ENCODE measurements at regions not wholly inside any gene's neighbourhood (a gene's known extent, or its start where the extent isn't known, plus 50 kb on each side); places are given as distances from the start of the nearest gene placed in this dataset.

DNA sequence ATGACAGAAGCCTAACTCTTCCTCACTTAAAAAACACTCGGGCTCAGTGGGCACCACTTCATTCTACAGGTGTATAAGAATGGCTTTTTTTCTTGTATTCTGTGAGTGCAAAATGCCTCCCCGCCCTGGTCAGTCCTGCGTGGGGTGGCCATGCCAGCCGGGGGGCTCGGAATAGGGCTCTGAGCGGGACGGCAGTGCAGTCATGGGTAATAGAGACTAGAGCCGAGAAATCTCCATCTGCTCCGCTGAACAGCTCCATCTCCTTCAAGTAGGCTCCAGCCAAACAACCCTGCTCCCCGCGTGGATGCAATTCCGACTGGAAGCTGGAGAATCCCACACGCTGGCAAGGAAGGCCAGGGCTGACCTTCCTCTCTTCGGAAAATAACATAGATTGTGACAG lies 317.0 kb upstream of the IRX4 start:
- no peak for DNase-seq

DNA sequence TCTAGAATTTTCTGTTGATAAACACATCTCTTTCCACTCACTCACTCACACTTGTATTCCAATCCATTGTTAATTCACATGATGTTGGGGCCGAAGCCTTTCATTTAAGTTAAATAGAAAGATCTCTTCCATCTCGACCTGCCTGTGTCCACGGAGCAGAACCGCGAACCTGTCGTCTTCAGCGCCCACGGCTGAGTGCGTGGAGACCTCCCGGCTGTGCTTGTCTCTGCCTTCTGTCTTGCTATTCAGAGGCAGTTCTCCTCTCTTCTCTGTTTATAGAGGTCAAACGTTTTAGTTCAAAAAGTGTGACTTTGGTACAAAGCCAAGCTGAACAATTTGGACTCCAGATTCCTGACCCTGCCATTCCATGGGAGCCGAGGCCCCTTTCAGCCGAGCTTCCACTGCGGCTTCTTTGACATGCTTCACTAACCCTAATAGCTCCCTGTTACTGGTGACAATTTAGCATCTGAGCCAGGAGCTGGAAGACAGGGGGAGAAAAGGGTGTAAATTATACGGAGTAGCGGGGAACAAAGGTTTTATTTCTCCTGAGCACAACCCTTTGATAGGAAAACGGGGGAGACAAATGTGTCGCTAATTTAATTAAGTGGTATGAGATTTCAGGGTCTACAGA lies 314.4 kb upstream of the IRX4 start:
- DNase-seq: no peak

DNA sequence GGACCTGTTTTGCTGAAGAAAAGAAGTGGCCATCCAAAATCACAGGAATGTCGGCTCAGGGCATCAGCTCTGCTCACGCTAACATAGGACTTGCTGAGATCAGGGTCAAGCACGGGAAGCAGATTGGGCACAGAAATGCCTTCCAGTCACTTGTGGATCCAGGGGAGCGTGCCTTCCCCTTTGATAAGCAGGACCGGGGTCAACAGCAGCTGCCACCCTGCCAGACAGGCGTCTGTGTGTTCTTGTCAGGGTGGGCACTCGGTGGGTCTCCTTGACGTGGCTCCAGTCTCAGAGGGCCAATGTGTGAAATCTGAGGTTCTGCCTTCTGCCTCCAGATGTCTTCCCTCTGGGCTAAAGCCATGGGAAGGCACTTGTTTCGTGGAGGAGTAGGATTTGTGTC lies 313.7 kb upstream of the IRX4 start:
- DNase-seq: no peak

DNA sequence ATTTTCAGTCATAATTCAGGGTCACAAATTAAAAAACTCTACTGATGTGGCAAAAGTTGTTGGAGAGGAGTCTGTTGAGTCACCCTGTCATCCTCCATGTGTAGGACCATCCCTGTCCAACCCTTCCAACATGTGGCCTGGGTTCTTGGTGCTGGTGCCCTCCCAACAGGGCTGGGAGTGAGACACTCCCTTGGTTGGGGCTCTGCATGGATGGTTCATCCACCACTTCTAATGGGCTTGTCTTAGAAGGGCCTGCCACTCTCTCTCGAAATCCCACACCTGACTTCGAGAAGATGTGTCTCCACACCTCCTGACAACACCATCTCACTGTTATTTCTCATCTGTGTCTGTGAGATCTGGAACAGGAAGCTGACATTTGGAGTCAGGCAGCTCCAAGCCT lies 312.2 kb upstream of the IRX4 start:
- DNase-seq: no peak

DNA sequence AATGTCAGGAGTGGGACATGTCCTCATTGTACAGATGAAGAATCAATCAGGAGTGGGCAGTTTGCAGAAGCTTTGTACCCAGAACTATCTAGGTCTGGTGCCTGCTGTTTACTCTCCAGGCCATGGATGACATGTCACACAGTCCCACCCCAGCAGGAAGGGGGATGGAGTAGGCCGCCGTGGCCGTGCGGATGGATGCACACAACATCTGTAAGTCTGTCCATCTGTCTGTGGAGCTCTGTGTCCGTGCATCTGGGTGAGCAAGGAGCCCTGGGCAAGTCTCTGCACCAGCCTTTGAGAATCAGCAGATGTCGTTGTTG lies 311.5 kb upstream of the IRX4 start:
- no peak for DNase-seq

DNA sequence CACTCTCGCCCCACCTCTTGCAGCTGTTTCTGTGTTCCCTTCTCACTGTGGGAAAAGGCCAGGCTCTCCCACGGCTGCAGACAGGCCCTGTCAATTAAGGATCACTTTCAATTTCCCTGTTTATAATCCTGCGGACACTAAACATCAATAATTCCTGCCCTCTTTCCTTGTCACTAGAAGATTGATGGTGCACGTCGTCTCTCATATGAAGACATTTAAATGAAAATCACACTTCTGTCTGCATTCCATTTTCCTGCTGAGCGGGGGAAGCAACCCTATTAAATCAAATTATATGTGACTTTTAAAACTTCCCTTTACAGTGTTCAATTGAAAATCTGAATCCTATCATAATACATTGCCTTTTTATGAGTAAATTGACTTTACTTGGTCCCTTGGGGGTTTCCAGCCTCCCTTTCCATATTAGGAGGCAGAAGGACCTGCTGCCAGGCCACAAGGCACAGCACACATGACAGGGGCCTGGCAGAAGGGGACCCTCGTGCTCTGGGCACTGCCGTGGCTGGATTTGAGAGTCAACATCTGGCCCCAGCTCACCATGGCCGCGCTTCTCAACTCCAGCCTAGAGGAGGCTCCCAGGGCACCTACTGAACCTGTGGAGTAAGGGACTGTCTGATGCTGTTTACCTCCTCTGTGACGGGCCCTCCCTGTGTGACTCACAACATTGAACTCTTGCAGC lies 311.0 kb upstream of the IRX4 start:
- no peak for DNase-seq

DNA sequence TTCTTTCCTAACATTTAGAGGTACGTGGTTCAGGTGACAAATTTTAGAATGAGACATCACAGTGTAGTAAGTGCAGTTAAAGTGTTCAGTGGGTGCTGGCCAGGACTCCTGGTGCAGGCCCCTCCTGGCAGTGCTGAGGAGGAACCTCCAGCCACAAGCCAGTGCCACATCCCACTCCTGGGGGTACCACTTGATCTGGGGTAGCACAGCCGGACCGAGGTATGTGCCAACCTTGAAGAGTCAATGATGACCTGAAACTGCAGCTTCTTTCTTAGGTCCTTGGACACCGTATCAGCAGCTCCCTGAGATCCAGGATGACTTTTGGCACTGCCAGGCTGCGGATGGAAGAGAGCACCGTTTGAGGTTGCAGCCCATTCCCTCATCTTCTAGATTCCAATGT lies 310.4 kb upstream of the IRX4 start:
- no peak for DNase-seq

DNA sequence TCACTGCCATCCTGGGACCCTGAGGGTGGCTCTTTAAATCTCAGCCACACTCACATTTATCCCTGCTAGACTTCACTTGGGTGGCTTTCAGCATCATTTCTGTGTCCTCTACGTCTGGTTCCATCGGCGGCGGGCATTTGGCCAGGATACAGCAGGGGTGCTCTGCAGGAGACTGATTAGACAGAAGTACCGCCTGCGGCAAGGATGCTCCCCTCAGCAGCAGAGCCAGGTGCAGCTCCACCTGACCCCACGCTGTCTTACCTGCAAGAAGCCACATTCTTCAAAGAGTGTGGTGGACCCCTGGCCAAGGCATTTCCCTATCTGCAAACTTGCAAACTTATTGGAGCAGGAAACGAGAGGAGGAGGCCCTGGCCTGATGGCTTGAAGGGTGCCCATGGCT lies 309.8 kb upstream of the IRX4 start:
- DNase-seq: no peak

DNA sequence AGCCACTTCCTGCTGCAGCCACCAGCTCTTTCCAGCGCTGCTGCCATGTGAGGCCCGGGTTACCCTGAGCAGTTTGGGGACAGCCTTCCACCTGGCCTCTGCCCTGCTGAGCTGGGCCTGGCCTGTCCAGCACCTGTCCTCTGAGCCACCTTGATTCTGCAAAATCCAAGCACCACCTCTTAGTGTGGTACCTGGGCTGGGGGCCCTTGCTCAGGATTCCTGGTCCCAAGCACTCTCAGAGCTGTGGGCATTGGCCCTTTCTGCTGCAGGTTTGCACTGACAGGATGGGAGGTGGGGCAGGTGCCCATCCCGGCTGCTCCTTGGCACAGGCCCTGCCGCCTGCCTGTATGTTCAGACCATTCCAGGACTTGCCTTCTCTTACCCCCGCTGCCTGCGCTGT lies 309.2 kb upstream of the IRX4 start:
- no peak for DNase-seq

DNA sequence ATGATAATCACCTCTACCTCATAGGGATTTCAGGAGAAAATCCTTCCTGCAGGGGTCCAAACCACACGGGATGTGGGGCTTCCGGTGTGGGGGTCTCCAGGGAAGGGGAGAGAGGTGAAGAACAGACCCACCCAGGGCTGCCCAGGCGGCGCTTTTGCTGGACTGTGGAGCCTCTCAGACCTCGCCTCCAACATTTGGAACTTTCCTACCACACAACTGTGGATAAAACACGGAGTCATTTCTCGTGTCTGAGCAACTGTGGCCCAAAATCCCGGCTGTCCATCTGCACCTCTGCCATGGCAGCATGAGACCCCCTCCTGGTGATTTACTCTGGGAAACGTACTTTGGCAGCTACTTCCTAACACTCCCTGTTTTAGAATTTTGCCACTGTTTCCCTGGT lies 307.8 kb upstream of the IRX4 start:
- DNase-seq: no peak

DNA sequence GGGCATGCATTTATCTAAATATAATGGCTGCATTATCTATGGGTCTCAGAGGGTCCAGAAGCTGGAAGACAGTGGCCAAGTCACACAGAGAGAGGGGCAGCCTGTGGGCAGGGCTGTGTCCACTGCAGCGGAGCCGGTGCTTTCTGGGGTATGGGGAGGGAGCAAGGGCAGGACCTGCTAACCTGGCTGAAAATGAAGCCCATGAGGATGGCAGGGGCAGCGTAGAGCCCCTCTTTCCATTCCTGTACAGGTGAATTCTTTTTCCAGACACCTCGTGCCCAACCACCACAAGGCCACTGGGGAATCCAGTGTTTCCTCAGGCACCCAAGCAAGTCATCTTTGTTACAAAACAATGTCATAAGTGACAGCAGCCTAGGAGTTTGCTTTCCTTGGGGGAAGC lies 305.9 kb upstream of the IRX4 start:
- DNase-seq: no peak

DNA sequence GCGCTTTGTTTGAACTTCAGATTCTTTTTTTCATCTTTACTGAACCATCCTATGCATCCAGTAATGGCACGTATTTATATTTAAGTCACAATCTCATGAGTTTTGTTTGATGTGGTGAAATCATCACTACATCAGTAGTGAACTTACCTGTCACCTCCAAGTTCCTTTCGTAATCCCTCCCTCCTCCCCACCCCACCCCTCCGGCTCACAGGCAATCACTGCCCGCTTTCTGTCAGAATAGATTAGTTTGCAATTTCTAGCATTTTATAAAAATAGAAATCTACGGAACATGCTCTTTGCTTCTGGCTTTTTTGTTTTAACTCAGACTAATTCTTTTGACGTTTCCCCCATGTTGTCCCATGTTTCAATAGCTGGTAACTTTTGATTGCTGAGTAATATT lies 305.4 kb upstream of the IRX4 start:
- DNase-seq: no peak

DNA sequence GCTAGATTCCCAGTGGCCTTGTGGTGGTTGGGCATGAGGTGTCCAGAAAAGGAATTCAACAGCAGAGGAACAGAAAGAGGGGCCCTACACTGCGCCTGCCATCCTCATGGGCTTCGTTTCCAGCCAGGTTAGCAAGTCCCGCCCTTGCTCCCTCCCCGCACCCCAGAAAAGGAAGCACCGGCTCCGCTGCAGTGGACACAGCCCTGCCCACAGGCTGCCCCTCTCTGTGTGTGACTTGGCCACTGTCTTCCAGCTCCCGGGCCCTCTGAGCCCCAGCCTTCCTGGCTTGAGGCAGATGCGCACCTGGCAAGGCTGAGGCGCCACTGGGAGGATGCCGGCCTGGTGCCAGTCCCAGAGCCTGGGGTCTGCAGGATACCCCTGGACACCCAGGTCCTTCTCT lies 305.0 kb upstream of the IRX4 start:
- DNase-seq: no peak

DNA sequence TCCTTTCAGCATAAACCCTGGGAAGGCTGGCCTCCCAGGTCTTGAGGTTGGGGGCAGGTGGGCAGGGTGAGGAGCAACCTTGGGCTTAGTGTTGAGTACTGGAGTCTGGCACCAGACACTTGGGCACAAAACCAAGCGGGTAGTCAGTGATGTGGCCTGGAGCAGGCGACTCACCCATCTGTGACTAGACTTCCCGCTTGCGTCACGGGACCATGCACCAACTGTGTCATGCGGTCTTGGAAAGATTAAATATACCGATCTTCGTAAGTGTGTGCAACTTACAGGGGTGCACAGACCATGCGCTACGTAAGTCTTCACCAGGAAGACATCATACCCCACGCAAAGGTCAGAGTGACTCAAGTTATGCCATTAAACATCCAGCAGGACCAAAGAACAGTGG lies 304.4 kb upstream of the IRX4 start:
- no peak for DNase-seq

DNA sequence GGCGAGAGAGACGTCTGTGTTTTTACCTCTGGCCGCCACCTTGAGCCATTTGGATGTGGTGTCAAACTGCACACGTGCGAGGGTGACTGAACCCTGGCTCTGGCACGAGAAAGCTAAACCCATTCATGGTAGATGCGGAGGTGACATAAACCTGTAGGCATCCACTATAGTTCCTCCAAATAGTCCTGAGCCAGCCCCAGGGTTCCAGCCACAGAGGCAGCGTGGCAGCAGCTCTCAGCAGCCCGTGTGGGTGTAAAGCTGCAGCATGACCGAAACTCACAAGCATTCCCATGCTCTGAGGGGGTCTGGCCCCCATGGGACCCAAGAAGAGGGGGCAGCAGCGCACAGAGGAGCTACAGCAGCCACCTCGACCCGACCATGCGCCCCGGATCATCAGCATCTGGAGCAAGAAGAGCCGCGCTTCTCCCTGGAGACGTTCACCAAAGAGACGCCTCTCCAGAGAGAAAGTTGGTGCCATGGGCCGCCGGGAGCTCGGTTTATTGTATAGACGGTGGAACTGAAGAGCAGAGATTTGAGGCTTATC lies 303.8 kb upstream of the IRX4 start:
- DNase-seq: no peak

DNA sequence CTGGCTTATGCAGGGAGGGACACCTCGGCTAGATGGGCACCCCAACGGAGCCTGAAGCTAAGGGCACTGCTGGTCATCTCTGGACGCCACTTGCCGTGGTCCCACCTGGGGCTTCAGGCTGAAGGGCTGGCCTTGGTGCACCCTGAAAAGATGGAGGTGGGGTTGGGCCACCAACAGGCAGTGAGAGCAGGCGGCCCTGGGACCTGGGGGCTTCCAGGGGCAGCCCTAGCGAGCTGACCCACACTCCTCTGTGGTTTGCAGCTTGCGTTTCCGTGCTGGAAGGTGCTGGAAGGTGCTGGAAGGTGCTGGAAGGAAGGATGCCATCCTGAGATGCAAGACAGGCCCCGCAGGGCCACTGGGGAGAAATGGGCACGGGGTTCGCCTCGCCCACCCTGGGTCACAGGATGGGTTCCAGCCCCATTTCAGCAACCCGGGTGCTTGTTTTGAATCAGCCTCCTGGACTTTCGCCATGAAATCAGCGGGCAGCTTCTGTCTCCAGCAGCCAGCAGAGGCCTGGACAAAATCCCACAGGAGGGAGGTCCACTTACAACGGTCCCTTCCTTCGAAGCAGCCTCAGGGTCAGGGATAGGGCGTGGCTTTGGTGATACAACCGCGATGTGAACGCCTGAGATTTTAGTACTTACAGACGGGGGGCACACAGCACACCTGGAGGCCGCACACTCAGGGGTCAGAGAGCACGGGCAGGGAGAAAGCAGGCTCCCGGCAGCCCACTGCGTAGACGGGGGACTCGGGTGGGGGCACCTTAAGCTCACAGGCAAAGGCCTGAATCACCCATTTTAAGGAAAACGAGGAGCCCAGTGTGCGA lies 303.1 kb upstream of the IRX4 start:
- DNase-seq: no peak

DNA sequence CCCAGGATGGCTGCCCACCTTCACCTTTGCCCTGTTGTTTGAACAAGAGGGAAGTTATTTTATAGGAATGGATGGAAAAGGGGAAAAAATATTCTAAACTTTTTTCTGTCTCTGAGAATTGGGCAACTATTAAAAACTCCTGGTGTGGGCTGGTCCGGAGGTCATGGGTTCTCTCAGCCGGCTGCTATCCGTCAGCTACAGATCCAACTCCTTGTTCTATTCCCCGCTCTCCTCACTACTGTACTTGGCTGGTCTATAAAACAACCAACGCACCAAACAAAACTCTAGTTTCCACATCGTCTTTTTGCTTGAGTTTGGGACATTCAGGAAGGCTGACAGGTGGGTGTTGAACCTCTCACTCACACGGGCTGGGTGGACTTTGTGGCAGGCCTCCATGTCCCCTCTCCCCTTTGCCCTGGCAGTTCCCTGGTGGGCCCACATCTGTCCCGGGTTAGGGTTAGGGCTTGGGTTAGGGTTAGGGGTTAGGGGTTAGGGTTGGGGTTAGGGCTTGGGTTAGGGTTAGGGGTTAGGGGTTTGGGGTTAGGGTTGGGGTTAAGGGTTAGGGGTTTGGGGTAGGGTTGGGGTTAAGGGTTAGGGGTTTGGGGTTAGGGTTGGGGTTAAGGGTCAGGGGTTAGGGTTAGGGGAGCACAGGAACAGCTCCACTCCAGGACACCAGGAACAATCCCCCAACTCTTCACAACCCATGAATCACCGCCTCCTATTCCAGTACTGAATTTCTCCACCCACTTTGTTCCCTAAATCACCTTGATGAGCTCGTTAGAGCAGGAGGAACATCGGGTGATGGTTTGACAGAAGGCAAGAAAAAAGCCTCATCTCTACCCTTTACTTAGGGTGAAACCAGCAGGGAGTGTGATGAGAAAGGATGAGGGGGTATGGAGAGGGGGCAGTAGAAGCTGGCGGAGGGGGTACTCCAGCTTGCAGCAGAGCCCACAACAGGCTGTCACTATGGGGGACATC lies 302.1 kb upstream of the IRX4 start:
- DNase-seq: no peak

DNA sequence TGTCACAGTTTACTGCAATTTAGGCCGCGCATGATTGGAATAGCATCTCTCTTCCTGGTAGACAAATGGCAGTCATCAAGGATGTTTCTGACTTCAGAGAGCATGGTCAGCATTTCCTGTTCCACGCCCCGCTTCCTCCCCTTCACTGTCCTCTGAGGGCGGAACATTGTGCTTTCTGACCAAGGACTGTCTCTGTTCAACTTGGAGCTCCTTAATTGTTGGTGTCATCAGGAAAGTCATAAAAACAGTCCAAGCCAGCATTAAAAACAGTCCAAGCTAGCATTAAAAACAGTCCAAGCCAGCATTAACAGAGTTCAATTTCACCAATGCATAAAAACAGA lies 301.3 kb upstream of the IRX4 start:
- DNase-seq: no peak

DNA sequence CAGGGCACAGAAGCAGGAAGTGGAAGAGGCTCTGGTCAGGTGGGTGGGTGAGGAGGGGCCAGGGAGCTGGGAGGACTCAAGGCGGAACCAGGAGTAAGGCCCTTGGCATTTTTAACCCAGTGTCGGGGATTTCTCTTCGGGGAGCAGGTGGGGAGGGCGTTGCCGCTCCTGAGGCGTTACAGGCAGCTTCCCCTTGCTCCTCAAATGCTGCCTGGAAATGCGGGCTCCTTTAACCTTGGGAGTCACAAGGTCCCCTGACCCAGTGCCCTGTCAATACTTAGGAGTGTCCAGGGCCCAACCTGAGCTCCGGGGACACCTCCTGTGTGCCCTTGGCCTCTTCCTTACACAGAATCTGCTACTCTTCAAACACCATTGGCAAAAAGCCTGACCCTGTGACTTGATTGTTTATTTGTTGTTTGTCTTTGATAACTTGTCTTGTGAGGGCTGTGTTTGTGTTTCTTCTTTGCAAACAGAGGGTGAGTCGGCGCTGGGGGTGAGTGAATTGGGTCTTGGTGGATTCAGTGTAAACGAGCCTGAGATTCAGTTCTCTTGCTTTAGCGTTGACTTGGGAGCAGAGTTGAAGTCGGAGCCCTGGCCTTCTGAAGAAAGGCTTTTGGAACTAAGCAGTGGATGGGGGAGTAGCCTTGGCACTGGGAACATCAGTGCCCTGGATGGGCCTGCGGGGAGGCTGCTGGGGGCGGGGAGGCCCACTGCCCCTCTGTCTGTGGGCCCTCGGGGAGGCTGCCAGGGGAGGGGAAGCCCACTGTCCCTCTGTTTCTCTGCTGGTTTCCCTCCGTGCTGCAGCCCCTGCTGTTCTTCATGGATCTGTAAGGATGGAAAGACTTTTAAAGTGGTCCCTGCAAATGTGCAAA lies 300.7 kb upstream of the IRX4 start:
- DNase-seq: no peak

DNA sequence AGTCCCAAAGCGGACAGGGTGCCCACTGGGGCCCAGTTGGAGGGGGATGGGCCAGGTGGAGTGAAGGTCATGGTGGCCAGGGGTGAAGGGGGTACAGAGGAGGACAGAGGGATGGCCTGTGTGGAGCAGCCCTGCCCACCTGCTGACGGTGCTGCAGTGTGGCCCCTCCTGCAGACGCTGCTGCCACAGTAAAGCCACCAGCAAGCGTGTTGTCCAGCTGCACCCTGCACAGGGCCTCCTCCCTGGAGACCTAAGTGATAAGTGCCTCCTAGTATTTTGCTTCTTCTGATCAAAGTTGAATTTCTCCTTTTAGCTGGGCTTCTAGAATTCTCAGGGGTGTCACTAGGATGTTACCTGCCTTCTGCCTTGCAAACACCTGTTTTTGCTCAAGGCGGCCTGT lies 299.3 kb upstream of the IRX4 start:
- DNase-seq: no peak

DNA sequence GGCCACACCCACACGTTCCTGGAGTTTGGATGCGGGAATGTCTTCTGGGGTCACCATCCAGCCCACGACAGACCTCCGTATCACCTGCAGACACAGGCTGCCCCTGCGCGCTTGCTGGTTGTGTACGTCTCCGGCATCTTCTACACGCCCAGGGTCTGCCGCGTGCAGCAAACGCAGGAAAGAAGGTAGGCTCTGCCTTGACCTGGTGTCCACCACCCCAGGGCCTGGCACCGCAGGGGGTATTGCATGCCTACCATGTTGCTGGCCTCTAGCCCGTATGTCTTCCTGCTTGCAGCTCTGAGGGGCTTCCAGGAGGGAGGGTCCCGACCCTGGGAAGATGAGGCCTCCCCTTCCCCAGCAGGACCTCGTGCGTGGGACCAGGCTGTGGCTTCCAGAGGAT lies 298.8 kb upstream of the IRX4 start:
- no peak for DNase-seq

DNA sequence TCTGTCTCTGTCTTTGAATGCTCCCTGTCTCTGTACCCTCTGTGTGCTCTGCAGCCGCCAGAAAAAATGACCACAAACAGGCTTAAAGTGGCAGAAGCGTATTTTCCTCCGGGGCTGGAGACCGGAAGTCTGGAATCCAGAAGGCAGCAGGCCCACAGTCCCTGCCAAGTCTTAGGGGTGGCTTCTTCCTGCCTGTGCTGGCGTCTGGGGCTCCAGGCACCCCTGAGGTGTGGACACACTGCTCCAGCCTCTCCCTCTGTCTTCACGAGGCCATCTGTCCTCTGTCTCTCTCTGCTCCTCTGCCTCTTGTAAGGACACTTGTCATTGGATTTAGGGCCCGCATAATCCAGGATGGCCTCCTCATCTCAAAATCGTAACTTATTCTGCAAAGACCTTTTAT lies 298.4 kb upstream of the IRX4 start:
- no peak for DNase-seq
